GM18517 (cell line): ENCODE measurements at regions not wholly inside any gene's neighbourhood (a gene's known extent, or its start where the extent isn't known, plus 50 kb on each side); places are given as distances from the start of the nearest gene placed in this dataset.
"Not testable (repeated sequence)": the region's sequence is repeated elsewhere in the genome, so short reads cannot be mapped to it uniquely, and the experiment has no call there.

ENCODE experiments used
- ATAC-seq: cut with Tn5 transposase; IDR thresholded peaks from one replicate; pipeline ENCODE4 v1.9.1; 2021; ENCODE audit warnings: mild to moderate bottlenecking, moderate library complexity; ENCODE audit not compliant: unreplicated experiment

DNA sequence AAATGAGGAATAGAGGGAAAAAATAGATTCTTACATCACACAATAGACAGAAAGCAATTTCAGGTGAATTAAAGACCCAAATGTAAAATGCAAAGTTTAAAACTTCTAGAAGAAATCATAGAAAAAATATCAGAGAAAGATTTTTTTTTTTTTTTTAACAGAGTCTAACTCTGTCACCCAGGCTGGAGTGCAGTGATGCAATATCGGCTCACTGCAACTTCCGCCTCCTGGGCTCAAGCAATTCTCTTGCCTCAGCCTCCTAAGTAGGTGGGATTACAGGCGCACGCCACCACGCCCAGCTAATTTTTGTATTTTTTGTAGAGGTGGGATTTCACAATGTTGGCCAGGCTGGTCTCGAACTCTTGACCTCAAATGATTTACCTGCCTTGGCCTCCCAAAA lies 141.8 kb downstream of the COPRS start:
- ATAC-seq, result not testable (repeated sequence)

DNA sequence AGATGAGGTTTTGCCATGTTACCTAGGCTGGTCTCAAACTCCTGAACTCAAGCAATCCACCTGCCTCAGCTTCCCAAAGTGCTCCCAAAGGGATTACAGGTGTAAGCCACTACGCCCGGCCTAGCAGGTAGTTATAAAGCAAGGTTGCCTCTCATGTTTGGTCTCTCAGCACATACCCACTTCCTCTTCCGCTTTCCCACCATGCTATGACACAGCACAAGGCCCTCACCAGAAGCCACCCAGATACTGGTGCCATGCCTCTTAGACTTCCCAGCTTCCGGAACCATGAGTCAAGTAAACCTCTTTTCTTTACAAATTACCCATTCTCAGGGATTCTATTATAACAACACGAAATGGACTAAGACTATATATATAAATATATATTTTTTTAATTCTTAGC lies 143.6 kb downstream of the COPRS start:
- ATAC-seq, result no peak

DNA sequence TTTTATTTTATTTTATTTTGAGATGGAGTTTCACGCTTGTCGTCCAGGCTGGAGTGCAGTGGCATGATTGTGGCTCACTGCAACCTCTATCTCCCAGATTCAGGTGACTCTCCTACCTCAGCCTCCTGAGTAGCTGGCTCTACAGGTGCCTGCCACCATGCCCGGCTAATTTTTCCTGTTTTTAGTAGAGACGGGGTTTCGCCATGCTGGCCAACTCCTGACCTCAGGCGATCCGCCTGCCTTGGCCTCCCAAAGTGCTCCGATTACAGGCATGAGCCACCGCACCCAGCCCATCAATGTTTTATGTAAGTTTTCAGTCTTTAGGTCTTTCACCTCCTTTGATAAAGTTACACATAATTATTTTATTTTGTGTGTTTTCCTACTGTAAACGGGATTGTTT lies 154.6 kb downstream of the COPRS start:
- ATAC-seq, result no peak

DNA sequence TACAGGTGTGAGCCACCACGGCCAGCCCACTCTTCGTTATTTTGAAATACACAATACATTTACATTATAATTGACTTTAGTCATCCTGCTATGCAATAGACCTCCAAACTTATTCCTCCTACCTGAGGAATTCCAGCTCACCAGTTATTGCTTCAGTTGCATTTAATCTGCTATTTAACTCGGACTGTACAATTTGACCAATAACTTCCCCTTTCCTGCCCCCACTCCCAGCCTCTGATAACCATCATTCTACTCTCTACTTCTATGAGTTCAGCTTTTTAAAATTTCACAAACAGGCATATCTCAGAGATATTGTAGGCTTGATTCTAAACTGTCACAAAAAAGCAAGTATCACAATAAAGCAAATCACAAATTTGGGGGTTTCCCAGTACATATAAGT lies 157.0 kb downstream of the COPRS start:
- no peak for ATAC-seq

DNA sequence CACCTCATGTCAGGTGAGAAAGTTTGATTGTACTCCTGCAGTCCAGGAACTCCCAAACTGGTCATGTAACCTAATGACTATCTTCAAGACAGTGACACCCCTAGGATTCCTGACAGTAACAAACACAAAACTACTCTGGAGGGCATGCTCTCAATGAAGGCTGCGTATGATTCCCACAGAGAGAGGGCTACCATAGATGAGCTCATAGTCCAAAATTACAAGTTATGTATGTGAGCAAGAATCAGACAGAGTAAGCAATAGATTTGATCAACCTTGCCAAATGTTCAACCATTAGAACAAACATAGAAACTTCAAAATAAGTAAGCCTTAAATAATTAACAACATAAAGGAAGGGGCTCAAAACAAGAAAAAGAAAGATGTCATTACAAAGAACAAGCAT lies 158.1 kb downstream of the COPRS start:
- no peak for ATAC-seq

DNA sequence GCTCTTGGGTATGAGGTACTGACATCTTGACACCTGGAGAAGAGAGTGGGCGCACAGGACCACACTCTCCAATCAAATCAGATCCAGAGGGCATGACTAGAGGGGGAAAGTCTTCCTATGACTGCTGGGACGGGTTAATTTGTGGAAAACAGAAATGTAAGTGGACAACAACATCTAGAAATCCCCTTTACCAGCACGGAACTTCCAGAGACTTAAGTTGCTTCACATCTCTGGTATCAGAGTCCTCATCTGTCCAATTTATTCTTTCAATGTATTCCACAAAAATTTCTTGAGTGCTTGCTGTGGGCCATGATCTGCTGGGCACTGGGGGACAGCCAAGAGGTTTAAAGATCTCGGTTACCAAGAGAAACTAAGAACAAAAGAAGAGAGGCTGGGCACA lies 159.2 kb downstream of the COPRS start:
- ATAC-seq, result no peak

DNA sequence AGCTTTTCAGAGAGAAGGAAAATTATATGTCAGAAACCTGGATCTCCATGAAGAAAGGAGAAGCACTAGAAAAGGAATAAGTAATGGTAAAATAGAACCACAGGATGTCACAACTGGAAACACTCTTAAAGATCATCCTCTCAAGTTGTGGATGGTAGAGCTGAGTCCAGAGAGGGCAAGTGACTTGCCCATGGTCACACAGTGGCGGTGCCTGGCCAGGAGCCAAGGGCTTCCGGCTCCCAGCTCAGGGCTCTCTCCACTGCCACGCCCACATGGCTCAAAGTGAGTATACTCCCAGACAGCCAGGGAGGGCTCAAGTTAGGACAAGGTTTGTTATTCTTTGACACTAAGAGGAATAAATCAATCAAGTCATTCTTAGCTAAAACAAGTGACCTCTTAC lies 159.8 kb downstream of the COPRS start:
- ATAC-seq, result no peak

DNA sequence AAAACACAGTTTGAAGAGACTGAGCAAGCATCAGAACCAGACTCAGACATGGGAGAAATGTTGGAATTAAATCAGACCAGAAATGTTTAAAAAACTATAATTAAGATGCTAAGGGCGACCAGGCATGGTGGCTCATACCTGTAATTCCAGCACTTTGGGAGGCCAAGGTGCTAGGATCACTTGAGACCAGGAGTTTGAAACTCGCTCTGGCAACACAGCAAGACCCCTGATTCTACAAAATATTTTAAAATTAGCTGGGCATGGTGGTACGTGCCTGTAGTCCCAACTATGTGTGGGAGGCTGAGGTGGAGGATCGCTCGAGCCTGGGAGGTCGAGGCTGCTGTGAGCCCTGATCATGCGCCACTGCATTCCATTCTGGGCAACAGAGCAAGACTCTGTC lies 160.3 kb downstream of the COPRS start:
- ATAC-seq, result no peak

DNA sequence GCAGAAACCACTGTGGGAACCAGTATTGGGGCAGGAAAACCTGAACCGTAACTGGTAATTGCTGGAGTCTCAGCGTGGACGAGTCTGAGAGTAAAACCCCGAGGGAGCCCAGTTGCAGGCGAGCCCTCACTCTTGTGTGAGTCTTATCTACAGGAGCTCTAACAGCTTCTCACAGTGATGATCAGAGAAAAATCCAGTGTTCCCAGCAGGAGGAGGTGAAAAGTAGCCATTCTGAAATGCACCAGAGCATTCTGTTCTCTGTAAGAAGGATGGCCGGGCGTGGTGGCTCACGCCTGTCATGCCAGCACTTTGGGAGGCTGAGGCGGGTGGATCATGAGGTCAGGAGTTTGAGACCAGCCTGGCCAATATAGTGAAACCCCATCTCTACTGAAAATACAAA lies 161.2 kb downstream of the COPRS start:
- no peak for ATAC-seq

DNA sequence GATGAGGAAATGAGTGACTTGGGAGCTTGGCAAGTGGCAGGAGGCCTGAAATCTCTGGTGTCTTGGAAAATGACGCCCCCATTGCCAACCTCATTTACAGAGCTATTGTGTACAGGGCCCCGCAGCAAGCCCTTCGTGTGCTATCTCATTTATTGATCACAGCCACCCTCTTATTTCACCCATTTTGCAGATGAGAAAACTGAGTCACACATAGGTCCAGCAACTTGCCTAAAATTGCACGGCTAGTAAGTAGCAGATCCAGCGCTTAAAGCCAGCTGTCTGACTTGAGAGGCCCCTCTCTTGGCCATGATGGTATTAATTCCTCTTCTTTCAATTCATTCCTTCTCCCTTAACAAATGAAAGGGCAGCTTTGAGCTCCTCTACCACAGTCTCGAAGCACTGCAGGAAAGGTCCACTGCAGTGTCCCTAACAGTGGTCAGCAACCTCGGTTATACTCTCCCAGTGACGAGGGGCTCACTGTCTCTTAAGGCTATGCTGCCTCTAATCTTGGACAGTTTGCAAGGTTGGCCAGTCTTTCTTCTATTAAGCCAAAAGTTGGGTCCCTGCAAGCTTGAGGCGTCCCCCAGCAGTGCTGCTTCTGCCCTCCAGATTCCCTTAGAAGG lies 162.2 kb downstream of the COPRS start:
- ATAC-seq, result no peak

DNA sequence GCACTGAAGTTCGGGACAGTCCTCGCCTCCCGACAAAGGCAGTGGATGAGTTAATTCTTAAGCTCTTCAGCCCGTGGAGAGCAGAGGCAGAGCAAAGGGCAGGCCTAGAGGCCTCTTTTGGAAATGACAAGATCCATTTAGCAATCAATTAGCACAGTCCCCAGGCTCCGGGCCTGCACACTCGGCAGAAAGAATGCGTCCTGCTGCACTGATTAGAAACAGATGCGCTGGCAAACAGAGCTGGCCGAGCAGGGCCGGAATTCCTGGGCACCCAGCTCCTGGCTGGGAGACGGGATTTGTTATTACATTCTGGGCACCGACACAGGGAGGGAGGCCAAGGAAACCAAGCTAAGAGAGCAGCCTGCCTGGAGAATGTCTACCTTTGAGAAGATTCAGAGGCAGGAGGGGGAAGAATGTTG lies 162.9 kb downstream of the COPRS start:
- ATAC-seq, result no peak

DNA sequence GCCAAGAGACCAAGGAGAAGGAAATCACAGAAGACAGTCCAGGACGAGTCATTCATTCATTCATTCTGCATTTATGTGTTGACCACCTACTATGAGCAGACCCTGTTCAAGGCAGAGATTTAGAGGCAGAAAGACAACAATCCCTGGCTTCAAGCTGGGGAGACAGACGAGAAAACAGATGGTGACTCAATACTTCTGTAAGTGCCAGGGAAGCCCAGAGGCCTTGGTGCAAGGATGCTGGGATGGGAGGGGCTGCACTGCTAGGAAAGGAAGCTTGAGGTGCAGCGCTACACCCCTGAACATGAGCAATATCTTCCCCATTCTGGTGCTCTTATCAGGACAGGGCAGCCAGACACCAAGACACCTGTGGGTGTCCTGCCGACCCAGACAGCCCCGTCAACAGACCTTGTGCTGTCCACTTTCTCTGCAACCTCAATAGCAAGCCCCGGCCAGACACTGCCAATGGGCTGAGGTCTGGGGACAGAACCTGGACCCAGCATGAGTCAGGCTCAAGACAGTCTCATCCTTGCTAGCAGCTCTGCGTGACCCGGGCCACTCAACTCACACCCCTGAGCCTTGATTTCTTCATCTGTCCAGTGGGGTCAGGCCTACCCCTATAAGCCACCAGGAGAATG lies 163.5 kb downstream of the COPRS start:
- no peak for ATAC-seq

DNA sequence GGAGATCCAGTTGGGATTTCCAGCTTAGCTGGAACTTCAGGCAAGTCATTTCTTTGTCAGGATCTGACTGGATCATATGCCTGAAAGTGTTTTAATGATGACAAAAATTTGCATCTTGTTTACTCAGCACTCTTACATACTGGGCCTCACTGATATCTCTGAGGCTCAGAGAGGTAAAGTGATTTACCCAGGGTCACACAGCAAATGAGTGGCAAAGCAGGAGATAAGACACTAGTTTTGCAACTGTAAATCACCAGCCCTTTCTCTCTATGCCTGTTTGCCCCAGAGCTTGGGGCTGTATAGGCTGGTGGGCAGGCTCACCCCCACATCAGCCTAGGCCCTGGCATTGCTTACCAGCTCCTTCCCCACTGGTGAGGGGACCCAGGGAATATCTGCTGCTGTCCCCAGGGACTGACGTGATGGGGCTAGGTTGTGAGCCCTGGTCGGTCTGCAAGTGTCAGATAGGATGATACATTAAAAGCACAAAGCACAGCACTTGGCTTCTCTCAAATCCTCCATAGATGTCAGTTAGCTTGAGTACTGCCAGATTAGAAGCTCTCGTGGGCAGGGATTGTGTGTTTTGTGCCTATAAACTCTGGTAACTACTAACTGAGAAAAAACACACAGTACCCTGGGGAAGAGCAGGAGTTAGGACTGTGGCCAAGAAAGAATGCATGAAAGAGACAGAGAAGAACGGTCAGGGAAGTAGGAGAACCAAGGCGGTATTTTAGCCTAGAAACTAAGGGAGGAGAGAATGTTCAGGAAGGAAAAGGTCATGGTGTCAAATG lies 165.4 kb downstream of the COPRS start:
- no peak for ATAC-seq

DNA sequence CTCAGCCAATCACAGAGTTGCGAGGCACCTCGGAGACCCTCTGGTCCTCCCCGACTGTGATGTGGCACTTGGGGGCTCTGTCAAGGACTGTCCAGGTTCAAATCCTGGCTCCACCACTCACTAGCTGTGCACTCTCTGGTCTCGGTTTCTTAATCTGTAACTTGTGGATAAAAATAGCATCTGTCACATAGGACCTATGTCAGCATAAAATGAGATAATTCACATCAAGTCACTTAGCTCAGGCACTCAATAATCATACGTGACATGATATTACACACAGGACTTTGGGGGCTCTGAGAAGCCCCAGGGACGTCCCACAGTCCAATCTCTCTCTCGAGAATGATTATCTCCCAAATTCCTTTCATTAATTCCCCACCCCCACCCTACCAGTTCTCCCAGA lies 166.4 kb downstream of the COPRS start:
- ATAC-seq, result no peak

DNA sequence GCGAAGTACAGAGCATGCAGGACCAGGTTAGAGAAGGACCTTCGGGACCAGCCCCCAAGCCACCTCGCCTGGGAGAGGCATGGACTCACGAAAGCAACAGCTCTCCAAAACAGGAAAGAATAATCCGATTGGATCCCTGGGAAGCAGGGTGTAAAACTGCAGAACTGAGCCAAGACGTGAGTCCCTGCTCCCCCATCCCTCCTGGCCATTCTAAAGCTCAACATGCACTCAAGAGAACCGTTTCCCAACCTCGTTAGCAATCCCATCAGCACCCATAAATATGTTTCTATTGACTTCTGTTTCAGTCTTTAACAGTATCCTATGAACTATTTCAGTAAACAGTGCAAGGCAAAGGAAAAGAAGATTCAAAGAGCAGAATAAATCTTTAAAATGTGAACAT lies 167.0 kb downstream of the COPRS start:
- ATAC-seq, result no peak

DNA sequence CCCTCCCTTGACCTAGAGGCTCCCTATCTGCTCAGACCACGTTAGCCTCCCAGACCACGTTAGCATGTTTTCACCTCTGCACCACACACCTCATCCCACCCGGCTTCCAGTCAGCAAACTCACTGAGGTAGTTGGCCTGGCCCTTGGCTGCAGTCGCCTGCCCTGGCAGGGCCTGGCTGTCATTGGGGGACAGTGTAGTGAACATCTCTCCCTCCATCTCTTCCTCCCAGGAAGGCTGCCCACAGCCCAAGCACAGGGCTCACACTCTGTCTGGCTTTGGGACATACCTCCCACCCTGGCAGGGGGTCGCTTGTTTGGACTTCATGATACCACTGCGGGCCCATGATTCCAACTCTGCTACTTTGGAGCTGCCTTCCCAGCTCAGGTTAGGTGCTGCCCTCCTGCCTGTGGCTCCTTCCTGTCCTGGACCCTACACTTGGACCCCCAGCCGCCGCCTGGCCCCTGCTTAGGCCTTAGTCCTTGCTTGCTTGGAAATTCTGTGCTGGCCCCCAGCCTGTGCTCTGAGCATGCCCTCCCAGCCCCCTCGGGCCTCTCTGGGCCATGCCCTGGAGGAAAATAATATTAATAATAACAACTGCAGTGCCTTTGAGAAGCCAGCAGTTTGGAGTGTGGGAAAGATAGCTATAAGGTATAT lies 167.7 kb downstream of the COPRS start:
- ATAC-seq, result no peak

DNA sequence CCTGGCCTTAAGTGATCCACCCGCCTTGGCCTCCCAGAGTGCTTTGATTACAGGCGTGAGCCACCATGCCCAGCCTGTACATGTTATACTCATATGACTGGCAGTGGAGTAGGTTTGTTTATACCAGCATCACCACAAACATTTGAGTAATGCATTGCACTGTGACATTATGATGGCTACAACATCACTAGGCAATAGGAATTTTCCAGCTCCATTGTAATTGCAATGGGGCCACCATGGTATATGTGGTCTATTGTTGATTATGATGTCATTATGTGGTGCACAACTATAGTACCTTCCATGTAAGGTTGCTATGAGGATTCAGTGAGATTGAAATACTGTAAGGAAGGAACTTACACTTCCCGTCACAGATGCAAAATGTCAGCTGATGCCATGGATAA lies 168.9 kb downstream of the COPRS start:
- ATAC-seq, result no peak

DNA sequence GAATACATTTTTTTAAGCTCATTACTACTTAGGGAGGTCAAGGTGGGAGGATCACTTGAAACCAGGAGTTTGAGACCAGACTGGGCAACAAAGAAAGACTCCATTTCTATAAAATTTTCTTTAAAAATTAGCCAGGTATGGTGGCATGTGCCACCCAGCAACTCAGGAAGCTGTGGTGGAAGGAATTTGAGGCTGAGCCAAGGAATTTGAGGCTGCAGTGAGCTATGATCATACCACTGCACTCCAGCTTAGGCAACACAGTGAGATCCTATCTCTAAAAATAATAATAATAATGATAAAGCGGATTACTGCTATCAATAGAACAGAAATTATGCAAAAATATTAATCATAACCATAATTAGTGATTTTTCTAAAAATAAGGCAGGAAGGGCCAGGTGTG lies 170.3 kb downstream of the COPRS start:
- ATAC-seq, result no peak

DNA sequence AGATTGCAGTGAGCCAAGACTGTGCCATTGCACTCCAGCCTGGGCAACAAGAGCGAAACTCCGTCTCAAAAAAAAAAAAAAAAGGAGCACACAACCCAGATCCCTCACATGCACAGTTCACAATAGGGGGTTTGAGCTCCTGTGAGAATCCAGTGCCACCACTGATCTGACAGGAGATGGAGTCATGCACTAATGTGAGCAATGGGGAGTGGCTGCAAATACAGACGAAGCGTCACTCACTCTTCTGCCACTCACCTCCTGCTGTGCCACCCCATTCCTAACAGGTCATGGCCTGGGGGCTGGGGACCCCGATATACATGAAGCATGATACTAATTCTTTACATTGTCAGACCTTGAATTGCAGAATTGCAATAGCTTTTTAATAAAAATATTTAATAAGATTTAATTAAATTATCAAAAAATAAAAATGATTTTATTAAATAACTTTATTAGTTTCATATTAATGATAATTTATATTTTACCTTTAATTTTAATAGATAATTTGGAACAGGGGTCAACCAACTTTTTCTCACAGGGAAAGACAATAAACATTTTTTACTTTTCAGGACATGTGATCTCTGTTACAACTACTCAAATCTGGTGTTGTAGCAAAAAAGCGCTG lies 171.4 kb downstream of the COPRS start:
- no peak for ATAC-seq

DNA sequence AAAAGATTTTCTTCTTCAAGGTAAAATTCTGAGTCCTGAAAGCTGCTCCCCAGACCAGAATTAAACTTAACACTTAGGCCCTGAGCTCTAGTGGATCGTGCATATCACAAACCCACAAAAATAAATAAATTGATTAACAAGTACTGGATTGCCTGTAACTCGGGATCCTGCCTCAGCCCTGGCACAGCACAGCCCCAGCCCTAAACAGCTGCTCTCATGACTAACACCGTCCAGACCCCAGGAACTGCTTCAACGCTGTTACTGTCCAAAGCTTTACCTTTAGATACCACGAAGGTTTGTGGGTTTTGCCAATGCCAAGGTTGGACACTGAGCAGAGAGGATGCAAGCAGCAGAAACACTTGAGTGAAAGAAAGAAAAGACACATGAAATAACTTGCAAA lies 172.5 kb downstream of the COPRS start:
- ATAC-seq, result no peak

DNA sequence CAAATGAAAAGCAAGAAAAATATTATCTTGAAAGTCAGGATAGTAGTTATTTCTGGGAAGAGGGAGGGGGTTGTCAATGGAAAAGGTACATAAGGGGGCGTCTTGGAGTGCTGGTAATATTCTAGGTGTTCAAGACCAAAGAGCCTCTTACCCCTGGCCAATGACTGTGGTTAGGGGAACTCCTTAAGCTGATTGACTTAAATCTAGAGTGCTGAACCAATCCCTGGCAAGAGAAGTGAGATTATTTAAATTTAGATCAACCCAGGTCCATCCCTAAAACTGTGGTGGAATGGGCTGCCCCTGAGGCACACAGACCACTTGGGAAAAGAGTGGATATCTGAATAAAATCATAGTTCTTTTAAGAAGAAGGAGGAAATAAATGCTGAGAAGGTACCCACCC lies 174.1 kb downstream of the COPRS start:
- no peak for ATAC-seq
